OCI-LY1 (cell line): ENCODE measurements at regions not wholly inside any gene's neighbourhood (a gene's known extent, or its start where the extent isn't known, plus 50 kb on each side); places are given as distances from the start of the nearest gene placed in this dataset.

Source experiments
- EZH2 ChIP-seq: fragments of 200-600 bp; sonication (generic), shearing (Covaris generic); IDR thresholded peaks from 2 replicates; pipeline ENCODE4 v1.8.0; 2017; ENCODE audit warnings: borderline replicate concordance, mixed run types, mild to moderate bottlenecking, antibody characterized with exemption, low read length, moderate library complexity, mixed read lengths
- TF ChIP-seq, protein P1 (sequence below): fragments of 200-600 bp; sonication (generic), shearing (Covaris generic); IDR thresholded peaks from 2 replicates; pipeline ENCODE4 v1.5.1; 2017; ENCODE audit warnings: mild to moderate bottlenecking, antibody characterized with exemption, low read length, moderate library complexity, mixed read lengths

DNA sequence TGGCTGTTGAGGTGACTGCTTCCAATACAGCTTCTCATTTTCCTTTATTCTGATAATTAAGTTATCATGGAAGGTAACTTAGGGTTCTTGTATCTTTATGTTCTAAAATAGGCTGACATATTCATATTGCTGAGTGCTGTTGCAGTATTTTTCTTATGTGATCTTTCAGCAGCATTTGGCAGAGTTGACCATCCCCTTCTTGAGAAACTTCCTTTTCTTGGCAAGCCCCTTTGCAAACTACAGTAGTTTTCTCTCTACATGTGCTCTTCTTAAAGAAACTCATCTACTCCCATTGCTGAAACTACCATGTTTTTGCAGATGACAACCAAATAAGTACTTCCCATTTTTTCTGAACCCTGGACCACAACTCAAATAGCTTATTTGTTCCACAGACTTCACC, 476.5 kb upstream of the TRIB2 start:
- TF ChIP-seq, protein P1, sequence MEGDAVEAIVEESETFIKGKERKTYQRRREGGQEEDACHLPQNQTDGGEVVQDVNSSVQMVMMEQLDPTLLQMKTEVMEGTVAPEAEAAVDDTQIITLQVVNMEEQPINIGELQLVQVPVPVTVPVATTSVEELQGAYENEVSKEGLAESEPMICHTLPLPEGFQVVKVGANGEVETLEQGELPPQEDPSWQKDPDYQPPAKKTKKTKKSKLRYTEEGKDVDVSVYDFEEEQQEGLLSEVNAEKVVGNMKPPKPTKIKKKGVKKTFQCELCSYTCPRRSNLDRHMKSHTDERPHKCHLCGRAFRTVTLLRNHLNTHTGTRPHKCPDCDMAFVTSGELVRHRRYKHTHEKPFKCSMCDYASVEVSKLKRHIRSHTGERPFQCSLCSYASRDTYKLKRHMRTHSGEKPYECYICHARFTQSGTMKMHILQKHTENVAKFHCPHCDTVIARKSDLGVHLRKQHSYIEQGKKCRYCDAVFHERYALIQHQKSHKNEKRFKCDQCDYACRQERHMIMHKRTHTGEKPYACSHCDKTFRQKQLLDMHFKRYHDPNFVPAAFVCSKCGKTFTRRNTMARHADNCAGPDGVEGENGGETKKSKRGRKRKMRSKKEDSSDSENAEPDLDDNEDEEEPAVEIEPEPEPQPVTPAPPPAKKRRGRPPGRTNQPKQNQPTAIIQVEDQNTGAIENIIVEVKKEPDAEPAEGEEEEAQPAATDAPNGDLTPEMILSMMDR = no peak
- TF ChIP-seq EZH2 = no peak
